T47D (cell line): ENCODE measurements at regions not wholly inside any gene's neighbourhood (a gene's known extent, or its start where the extent isn't known, plus 50 kb on each side); places are given as distances from the start of the nearest gene placed in this dataset.
"Not testable (repeated sequence)": the region's sequence is repeated elsewhere in the genome, so short reads cannot be mapped to it uniquely, and the experiment has no call there.

Experiments used
- DNase-seq, 2 experiments: peaks; one replicate each; pipeline versions ENCODE4 v3.0.0 to v3.0.0-alpha.2; 2011 to 2012; ENCODE audit warnings: low read depth in 1 of 2, low spot score in 1 of 2
- JUND ChIP-seq: IDR thresholded peaks from 2 replicates; pipeline ENCODE4 v1.6.1; 2012; ENCODE audit warnings: low read depth
- in situ Hi-C: cut with HindIII; loops from 2 replicates; pipeline ENCODE4 v1.10.0; 2016; ENCODE audit warnings: low sequenced_read_pairs, low pct_unique_long_range_greater_than_20kb

- in situ Hi-C loops, result no loop called here
- DNase-seq, result no peak
- no peak for TF ChIP-seq JUND
These were observed 384.7 kb upstream of the ZNF462 start for GRCh38 chr9:106478312-106478711.

- in situ Hi-C loops, result no loop called here
- DNase-seq, result no peak
- TF ChIP-seq JUND, result no peak
These were observed 384.2 kb upstream of the ZNF462 start for GRCh38 chr9:106478727-106479126.

GRCh38 chr9:106479679-106480078, 383.3 kb upstream of the ZNF462 start:
- DNase-seq, result no peak
- in situ Hi-C loops, result no loop called here
- TF ChIP-seq JUND, result no peak

- DNase-seq, result no peak
- in situ Hi-C loops, result no loop called here
- TF ChIP-seq JUND, result no peak
These were observed 381.9 kb upstream of the ZNF462 start for GRCh38 chr9:106481013-106481609.

GRCh38 chr9:106482733-106483132, 380.2 kb upstream of the ZNF462 start:
- in situ Hi-C loops, result no loop called here
- peak in 1 of 2 experiments; percentile 59 for DNase-seq
- no peak for TF ChIP-seq JUND

GRCh38 chr9:106486685-106487084, 376.3 kb upstream of the ZNF462 start:
- no peak for DNase-seq
- in situ Hi-C loops, result no loop called here

GRCh38 chr9:106487266-106487665, 375.7 kb upstream of the ZNF462 start:
- in situ Hi-C loops, result no loop called here
- TF ChIP-seq JUND, result no peak
- DNase-seq, result no peak

More at GRCh38 chr9:106486685-106487084, 376.3 kb upstream of the ZNF462 start:
- TF ChIP-seq JUND, result no peak

- DNase-seq, in situ Hi-C loops: not testable (repeated sequence)
These were observed 370.8 kb upstream of the ZNF462 start for GRCh38 chr9:106492126-106492525.

GRCh38 chr9:106500171-106500570, 362.8 kb upstream of the ZNF462 start:
- in situ Hi-C loops, result no loop called here
- TF ChIP-seq JUND, result no peak
- no peak for DNase-seq

- in situ Hi-C loops, DNase-seq: not testable (repeated sequence)
These were observed 361.8 kb upstream of the ZNF462 start for GRCh38 chr9:106501210-106501609.

GRCh38 chr9:106502930-106503329, 360.0 kb upstream of the ZNF462 start:
- in situ Hi-C loops, result no loop called here
- TF ChIP-seq JUND, result no peak

GRCh38 chr9:106503759-106504158, 359.2 kb upstream of the ZNF462 start:
- TF ChIP-seq JUND, result no peak
- DNase-seq, result no peak
- in situ Hi-C loops, result no loop called here

More at GRCh38 chr9:106502930-106503329, 360.0 kb upstream of the ZNF462 start:
- no peak for DNase-seq

GRCh38 chr9:106526716-106527204, 336.2 kb upstream of the ZNF462 start:
- DNase-seq, result no peak
- in situ Hi-C loops, result no loop called here
- TF ChIP-seq JUND, result no peak

- no peak for TF ChIP-seq JUND
- in situ Hi-C loops, result no loop called here
These were observed 334.8 kb upstream of the ZNF462 start for GRCh38 chr9:106528158-106528557.

GRCh38 chr9:106529616-106530015, 333.4 kb upstream of the ZNF462 start:
- in situ Hi-C loops, result no loop called here
- DNase-seq, result peak in 1 of 2 experiments; percentile 27
- no peak for TF ChIP-seq JUND

More at GRCh38 chr9:106528158-106528557, 334.8 kb upstream of the ZNF462 start:
- no peak for DNase-seq
